Thoracic aorta (tissue), 2 donors: ENCODE measurements at regions not wholly inside any gene's neighbourhood (a gene's known extent, or its start where the extent isn't known, plus 50 kb on each side); places are given as distances from the start of the nearest gene placed in this dataset.
A peak's percentile ranks its signal among the peaks of the same experiment; 100 is the strongest.

Source experiments
- ATAC-seq: fragments of 150-250 bp; one replicate; pipeline ENCODE4 v1.8.0; 2017; ENCODE audit warnings: low read depth; ENCODE audit not compliant: insufficient number of reproducible peaks, low FRiP score
- DNase-seq: peaks from one replicate; pipeline ENCODE4 v3.0.0-alpha.2; 2020; ENCODE audit warnings: low spot score
- H3K27ac ChIP-seq, 2 donors: fragments of 200-600 bp; sonication (generic); 1 replicate in 1 of 2; 2 replicates in 1 of 2; pipeline ENCODE4 v1.5.1; 2016; ENCODE audit warnings: mild to moderate bottlenecking in 2 of 2, moderate library complexity in 2 of 2
- H3K27me3 ChIP-seq: fragments of 200-600 bp; sonication (generic); replicated peaks from 2 replicates; pipeline ENCODE4 v1.6.0; 2016; ENCODE audit warnings: mild to moderate bottlenecking; ENCODE audit not compliant: insufficient read depth
- H3K36me3 ChIP-seq: fragments of 200-600 bp; sonication (generic); one replicate; pipeline ENCODE4 v1.5.1; 2016
- H3K4me1 ChIP-seq, 2 donors: fragments of 200-600 bp; sonication (generic); 1 replicate in 1 of 2; 2 replicates in 1 of 2; pipeline versions ENCODE4 v1.5.1 to v1.6.0; 2016; ENCODE audit warnings: low read depth in 2 of 2, mild to moderate bottlenecking in 1 of 2; ENCODE audit not compliant: control insufficient read depth in 1 of 2
- H3K4me3 ChIP-seq: fragments of 200-600 bp; sonication (generic); 2 replicates; pipeline ENCODE4 v1.5.1; 2016; ENCODE audit warnings: mild to moderate bottlenecking
- H3K9me3 ChIP-seq: fragments of 200-600 bp; sonication (generic); 2 replicates; pipeline ENCODE4 v1.5.1; 2016
- TF ChIP-seq, protein P1 (sequence below): fragments of 200-600 bp; sonication (generic); IDR thresholded peaks from one replicate; pipeline ENCODE4 v1.5.1; 2019; ENCODE audit warnings: antibody characterized with exemption

DNA sequence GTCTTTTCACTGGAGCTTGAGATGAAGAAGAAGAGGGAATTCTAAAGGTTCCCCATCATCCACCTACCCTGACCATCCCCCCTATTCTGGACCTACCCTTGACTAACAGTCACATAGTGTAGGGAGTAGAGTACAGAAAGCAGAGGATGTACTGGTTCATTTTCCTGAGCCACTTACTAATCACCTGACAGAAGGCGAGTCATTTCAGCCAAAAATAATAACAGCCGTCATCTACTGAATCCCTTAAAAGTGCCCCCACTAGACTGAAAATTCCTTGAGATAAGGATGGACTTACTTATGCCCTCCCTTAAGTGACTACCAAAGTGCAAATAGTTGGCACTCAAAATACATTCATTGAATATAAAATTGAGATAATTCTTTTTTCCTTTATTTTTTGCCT, 112.2 kb downstream of the FOXD1 start:
- no peaks in the 10 kb centered on the region for H3K27me3 ChIP-seq
- peaks cover 15 to 50% of the 10 kb centered on the region in 2 donors for H3K4me1 ChIP-seq

DNA sequence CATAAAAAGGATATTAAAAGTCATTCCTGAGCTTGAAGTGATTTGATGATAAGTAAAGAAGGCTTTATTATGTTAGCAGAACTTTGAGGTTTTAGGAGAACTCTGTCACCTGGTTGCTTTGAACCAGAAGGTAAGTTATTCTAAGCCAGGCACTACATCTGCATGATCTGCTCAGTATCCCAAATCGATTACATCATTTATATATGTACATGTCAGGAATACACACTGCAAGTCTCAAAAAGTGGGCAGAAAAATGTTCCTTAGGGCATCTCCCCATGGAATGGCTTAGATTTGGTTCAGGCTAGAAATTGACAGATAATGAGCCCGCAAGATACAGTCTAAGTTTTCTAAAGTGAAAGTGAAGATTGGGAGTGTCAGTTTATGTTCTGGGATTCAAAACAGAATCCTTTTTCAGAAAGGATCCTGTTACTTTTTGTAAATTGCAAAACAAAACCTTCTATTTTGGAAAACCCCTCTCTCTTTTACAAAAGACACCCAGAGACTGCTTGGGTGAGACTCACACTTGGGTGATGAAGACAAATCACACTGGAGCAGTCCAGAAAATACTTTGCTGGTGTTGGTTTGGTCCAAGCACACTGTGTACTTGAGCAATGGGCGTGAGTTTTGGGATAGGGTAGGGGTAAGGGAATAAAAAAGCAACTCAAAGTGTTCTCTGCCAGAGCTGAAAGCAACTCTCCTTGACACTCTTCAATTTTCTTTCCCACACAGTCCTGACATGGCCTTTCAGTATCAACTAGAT, 114.5 kb downstream of the FOXD1 start:
- no peaks in the 10 kb centered on the region for H3K27me3 ChIP-seq
- no peaks in the 10 kb centered on the region for H3K36me3 ChIP-seq
- peaks cover 4% of the 10 kb centered on the region for H3K9me3 ChIP-seq
- TF ChIP-seq, protein P1, sequence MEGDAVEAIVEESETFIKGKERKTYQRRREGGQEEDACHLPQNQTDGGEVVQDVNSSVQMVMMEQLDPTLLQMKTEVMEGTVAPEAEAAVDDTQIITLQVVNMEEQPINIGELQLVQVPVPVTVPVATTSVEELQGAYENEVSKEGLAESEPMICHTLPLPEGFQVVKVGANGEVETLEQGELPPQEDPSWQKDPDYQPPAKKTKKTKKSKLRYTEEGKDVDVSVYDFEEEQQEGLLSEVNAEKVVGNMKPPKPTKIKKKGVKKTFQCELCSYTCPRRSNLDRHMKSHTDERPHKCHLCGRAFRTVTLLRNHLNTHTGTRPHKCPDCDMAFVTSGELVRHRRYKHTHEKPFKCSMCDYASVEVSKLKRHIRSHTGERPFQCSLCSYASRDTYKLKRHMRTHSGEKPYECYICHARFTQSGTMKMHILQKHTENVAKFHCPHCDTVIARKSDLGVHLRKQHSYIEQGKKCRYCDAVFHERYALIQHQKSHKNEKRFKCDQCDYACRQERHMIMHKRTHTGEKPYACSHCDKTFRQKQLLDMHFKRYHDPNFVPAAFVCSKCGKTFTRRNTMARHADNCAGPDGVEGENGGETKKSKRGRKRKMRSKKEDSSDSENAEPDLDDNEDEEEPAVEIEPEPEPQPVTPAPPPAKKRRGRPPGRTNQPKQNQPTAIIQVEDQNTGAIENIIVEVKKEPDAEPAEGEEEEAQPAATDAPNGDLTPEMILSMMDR = no peak
- H3K4me3 ChIP-seq = peak overlapping the region; percentile 21
- no peak for DNase-seq
- ATAC-seq = no peak
- peaks cover 15 to 47% of the 10 kb centered on the region in 2 donors for H3K4me1 ChIP-seq
- peak overlapping the region in 1 of 2 donors; percentile 4 for H3K27ac ChIP-seq

More for the DNA sequence above, 112.2 kb downstream of the FOXD1 start:
- no peak for DNase-seq
- peak overlapping the region in 1 of 2 donors; percentile 6 for H3K27ac ChIP-seq
- no peak overlapping the region for H3K4me3 ChIP-seq
- TF ChIP-seq, protein P1 = no peak
- H3K36me3 ChIP-seq = no peaks in the 10 kb centered on the region
- H3K9me3 ChIP-seq = peaks cover 3% of the 10 kb centered on the region
- ATAC-seq = no peak

DNA sequence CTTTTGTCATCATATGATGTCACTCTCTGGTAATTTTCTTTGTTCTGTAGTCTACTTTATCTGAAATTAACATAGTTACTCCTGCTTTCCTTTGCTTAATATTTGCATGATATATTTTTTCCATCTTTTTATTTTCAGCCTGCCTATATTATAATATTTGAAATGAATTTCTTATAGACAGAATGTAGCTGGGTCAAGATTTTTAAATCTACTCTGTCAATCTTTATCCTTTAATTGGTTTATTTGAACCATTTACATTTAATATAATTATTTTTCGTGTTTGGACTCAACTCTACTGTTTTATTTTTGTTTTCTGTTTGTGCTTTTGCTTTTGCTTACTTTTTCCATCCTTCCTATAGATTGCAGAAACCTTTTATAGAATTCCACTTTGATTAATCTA, 118.0 kb downstream of the FOXD1 start:
- TF ChIP-seq, protein P1 = no peak
- DNase-seq = no peak
- H3K4me3 ChIP-seq = no peak overlapping the region
- H3K27ac ChIP-seq = no peak overlapping the region
- H3K4me1 ChIP-seq = peaks cover 0 to 14% of the 10 kb centered on the region in 2 donors
- H3K9me3 ChIP-seq = peaks cover 4% of the 10 kb centered on the region
- no peaks in the 10 kb centered on the region for H3K36me3 ChIP-seq
- no peak for ATAC-seq
- H3K27me3 ChIP-seq = no peaks in the 10 kb centered on the region

DNA sequence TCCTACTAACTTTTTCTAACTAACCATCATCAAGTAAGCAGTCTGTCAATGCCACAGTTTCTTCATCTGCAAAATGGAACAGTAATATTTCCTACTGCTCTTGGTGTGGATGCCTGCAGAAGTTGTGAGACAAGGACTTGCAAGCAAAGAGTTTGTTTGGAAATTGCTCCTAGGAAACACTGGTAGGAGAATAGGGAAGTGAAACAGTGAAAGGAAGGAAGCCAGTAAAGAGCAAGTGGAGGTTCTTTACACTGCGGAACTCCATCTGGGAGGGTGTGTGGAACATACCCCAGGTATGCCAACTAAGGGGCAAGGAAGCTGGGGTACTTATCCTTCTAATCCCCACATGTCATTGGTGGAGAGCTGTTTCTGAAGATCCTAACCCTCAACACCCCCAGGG, 119.9 kb downstream of the FOXD1 start:
- DNase-seq (no peak), ATAC-seq (no peak)
- no peak overlapping the region for H3K4me3 ChIP-seq
- no peaks in the 10 kb centered on the region for H3K36me3 ChIP-seq
- no peak overlapping the region for H3K27ac ChIP-seq
- no peaks in the 10 kb centered on the region for H3K4me1 ChIP-seq
- TF ChIP-seq, protein P1 = no peak
- H3K9me3 ChIP-seq = peaks cover 4% of the 10 kb centered on the region
- no peaks in the 10 kb centered on the region for H3K27me3 ChIP-seq

DNA sequence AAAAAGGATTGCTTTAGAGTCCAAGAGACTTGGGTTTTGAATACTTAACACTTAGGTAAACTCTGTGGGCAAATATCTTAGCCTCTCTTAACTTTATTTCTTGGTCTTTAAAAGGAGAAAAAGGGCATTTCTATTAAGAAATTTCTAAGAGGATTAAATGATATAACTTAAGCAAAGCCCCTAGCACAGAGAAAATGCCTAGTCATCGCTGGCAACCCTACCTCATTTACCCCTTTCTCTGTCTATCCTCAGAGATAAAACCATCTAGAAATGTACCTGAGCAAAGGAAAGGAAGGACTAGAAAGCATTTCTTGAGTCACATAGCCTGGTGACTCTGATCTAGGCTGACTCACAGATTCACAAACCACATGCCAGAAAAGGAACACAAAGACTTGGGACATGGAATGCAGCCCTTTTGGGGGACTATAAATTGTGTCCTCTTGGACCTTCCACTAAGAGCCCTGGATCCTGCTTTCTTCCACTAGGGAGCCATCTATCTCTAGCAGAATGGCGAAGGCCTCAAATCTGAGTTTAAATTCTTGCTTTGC, 120.6 kb downstream of the FOXD1 start:
- no peak for DNase-seq
- no peak for ATAC-seq
- no peak overlapping the region for H3K27ac ChIP-seq
- no peaks in the 10 kb centered on the region for H3K4me1 ChIP-seq
- TF ChIP-seq, protein P1 = no peak
- H3K9me3 ChIP-seq = peaks cover 4% of the 10 kb centered on the region
- H3K27me3 ChIP-seq = no peaks in the 10 kb centered on the region
- H3K4me3 ChIP-seq = no peak overlapping the region
- no peaks in the 10 kb centered on the region for H3K36me3 ChIP-seq
